GM21717 (cell line): ENCODE measurements at regions not wholly inside any gene's neighbourhood (a gene's known extent, or its start where the extent isn't known, plus 50 kb on each side); places are given as distances from the start of the nearest gene placed in this dataset.
"Not testable (repeated sequence)": the region's sequence is repeated elsewhere in the genome, so short reads cannot be mapped to it uniquely, and the experiment has no call there.

Source experiments
- ATAC-seq: cut with Tn5 transposase; IDR thresholded peaks from one replicate; pipeline ENCODE4 v1.9.1; 2021; ENCODE audit warnings: mild to moderate bottlenecking, moderate library complexity; ENCODE audit not compliant: unreplicated experiment

GRCh38 chr6:149234051-149234962 is 83.2 kb upstream of the TAB2 start:
- no peak for ATAC-seq

GRCh38 chr6:149235130-149235561 is 82.4 kb upstream of the TAB2 start:
- peak; percentile 79 for ATAC-seq

- no peak for ATAC-seq
Observed at GRCh38 chr6:149236589-149236988, 80.9 kb upstream of the TAB2 start.

DNA sequence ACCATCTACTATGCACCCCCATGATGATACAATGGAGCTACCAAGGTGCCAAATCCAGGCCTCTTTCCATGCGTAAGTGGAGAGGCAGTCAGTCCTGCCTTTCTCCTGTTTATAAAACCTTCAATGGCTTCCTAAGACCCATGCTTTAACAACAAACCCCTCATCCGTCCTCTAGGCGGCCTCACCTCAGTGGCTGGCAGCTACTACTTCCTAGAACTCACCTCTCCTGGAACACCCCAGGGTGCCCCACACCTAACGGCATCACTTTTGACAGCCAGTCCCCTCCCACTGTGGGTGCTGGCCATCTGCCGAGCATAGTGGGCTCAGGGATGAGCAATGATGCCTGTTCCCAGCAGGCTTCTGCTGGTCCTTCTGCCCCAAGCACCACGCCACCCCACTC is 80.0 kb upstream of the TAB2 start:
- no peak for ATAC-seq

- no peak for ATAC-seq
Observed at GRCh38 chr6:149239573-149240209, 77.8 kb upstream of the TAB2 start.

DNA sequence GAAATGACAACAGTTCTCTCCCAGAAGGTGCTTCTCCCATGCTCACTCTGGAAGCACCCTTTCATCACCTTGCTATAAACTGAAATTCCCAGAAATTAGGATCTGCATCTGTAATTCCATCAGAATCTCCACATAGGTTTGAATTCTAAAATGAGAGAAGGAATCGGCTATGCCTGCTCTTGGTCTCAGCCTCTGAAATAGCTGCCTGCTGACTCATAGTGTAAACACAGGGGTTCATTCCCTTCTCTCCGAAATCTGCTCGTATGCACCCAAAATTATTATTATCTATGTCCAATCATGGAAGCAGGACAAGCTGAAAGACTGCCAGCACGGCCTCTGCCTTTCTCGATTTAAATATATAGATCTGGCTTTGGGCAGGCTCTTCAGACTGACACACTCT is 74.6 kb upstream of the TAB2 start:
- ATAC-seq: no peak

- no peak for ATAC-seq
Observed at GRCh38 chr6:149244105-149244504, 73.4 kb upstream of the TAB2 start.

- peak; percentile 98 for ATAC-seq
Observed at GRCh38 chr6:149246691-149247384, 70.7 kb upstream of the TAB2 start.

GRCh38 chr6:149247385-149247763 is 70.1 kb upstream of the TAB2 start:
- ATAC-seq: no peak

- ATAC-seq: not testable (repeated sequence)
Observed at GRCh38 chr6:149248263-149248662, 69.2 kb upstream of the TAB2 start.

- no peak for ATAC-seq
Observed at GRCh38 chr6:149248693-149249369, 68.7 kb upstream of the TAB2 start.

GRCh38 chr6:149249370-149250357 is 67.8 kb upstream of the TAB2 start:
- no peak for ATAC-seq

GRCh38 chr6:149250951-149251350 is 66.6 kb upstream of the TAB2 start:
- no peak for ATAC-seq

DNA sequence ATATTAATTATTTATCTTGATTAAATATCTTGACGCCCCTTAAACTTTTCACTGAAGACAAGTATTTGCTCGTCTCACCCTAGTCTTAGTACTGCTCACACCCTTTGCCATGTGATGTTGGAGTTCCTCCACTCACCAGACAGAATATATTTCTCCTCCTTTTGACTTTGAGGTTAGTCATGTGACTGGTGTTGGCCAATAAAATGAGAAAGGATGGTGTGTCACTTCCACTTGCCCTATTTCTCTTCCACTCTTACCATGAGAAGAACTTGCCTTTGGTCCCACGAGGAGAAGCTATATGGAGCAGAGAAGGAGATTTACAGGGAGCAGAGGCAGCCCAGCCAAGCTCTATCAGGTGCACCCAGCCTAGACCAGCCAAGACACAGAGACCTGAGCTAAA is 64.9 kb upstream of the TAB2 start:
- ATAC-seq: no peak

GRCh38 chr6:149254253-149254652 is 63.3 kb upstream of the TAB2 start:
- ATAC-seq: no peak

- ATAC-seq: no peak
Observed at GRCh38 chr6:149259753-149260152, 57.8 kb upstream of the TAB2 start.

DNA sequence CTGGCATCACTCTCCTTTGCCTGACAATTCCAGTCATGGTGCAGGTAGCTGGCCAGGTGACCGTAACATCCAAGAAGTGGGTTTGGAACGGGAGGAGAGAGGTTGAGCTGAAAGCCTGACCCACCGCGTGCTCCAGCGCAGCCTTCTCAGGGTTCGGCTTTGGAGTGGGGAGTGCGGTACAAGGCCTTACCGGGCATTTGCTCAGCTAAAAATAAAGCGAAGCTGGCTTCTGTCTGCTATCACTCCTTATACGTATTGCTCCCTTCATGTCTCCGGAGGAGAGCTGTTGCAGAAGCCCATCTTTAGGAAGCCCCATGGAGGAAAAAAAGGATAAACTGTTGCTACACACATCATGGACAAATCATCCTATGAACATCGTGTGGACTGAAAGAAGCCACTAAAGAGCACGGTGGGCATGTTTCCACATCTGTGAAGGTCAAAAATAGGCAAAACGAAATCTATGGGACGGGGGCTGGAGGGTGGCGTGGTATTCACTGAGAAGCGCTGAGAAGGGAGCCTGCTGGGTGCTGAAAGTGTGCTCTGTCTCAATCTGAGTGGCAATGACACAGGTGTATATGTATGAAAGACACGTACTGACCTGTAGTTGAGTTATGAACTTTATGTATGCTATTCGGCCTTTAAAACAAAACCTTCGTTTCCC is 57.2 kb upstream of the TAB2 start:
- ATAC-seq: no peak

GRCh38 chr6:149261364-149262040 is 56.0 kb upstream of the TAB2 start:
- no peak for ATAC-seq

DNA sequence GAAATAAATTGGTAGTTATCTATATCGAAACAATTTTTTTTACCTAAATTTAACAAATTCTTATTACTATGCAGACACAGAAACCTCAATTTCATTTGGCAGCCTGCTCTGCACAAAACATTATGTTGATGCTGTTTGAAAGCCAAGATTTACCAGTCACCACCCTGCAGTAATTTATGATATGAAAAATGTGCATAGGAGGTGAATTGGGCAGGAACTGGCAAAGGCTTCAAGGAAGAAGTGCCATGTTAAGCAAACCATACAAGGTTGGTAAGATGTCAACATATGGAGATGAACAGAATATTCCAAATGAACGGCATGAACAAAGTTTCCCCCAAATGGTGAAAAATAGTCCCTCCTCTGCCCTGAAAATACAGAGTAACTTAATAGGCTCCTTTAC is 54.2 kb upstream of the TAB2 start:
- no peak for ATAC-seq
